AG09319 (cell line): ENCODE measurements at regions not wholly inside any gene's neighbourhood (a gene's known extent, or its start where the extent isn't known, plus 50 kb on each side); places are given as distances from the start of the nearest gene placed in this dataset.
"Not testable (repeated sequence)": the region's sequence is repeated elsewhere in the genome, so short reads cannot be mapped to it uniquely, and the experiment has no call there.

ENCODE experiments used
- DNase-seq: peaks from one replicate; pipeline ENCODE4 v3.0.0-alpha.2; 2010; ENCODE audit warnings: low read depth; ENCODE audit errors: extremely low read depth
- TF ChIP-seq, protein P1 (sequence below): IDR thresholded peaks from 2 replicates; pipeline ENCODE4 v1.5.1; 2011; ENCODE audit warnings: low read depth, mild to moderate bottlenecking, inconsistent platforms, low read length, moderate library complexity

DNA sequence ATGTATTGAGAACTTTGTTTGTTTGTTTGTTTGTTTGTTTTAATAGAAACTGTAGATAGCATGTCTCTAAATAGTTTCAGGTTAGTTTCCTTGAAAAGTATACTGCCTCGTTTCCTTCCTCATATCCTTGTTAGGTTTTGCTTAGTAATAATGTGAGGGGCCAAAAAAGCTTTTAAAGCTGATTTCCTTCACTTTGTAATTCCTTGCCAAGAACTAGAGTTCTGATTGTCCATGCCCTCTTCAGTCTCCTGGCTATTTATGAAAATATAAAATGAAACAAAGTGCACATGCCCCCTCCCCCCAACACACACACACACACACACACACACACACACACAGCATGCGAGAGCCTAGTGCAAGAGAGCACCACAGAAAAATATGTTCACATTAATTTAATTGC lies 115.8 kb downstream of the FZD1 start:
- DNase-seq = no peak
- TF ChIP-seq, protein P1, sequence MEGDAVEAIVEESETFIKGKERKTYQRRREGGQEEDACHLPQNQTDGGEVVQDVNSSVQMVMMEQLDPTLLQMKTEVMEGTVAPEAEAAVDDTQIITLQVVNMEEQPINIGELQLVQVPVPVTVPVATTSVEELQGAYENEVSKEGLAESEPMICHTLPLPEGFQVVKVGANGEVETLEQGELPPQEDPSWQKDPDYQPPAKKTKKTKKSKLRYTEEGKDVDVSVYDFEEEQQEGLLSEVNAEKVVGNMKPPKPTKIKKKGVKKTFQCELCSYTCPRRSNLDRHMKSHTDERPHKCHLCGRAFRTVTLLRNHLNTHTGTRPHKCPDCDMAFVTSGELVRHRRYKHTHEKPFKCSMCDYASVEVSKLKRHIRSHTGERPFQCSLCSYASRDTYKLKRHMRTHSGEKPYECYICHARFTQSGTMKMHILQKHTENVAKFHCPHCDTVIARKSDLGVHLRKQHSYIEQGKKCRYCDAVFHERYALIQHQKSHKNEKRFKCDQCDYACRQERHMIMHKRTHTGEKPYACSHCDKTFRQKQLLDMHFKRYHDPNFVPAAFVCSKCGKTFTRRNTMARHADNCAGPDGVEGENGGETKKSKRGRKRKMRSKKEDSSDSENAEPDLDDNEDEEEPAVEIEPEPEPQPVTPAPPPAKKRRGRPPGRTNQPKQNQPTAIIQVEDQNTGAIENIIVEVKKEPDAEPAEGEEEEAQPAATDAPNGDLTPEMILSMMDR = no peak

DNA sequence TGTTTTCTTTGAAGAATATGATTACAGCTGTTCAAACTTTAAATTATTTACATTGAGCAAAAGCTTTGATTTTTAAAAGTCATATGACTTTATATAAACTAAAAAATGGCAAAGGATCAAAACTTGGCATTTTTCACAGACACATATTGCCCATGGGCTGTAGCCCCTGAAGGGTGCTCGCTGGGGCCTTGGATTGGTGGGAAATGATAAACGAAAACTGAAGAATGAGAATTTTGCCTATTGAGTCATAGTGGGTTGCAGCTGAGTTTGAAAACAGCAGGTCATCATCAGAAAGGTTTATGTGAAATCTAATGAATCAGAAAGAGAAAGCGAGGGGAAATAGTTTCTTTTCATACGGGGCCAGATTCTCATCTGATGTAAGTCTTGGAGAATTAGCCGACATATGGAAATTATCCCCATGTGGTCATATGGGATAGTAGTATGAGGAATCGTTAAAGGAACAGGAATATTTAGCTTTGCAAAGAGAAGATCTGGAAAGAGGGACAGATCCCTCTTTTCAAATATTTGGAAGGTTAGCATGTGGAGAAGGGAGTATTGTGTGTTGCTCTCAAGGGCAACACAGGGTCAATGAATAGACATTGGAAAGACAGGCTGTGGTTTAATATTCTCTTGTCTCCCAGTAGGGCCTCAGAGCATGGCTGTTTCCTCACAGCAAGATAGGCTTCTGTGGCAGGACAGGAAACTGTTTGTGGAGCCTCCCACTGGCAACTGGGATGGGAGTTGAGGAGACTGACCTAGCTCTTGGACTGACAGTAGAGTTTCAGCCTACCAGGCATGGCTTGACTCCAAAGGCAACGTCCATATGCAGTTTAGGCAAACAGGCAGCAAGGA lies 119.0 kb downstream of the FZD1 start:
- TF ChIP-seq, protein P1 = no peak
- peak; percentile 16 for DNase-seq

DNA sequence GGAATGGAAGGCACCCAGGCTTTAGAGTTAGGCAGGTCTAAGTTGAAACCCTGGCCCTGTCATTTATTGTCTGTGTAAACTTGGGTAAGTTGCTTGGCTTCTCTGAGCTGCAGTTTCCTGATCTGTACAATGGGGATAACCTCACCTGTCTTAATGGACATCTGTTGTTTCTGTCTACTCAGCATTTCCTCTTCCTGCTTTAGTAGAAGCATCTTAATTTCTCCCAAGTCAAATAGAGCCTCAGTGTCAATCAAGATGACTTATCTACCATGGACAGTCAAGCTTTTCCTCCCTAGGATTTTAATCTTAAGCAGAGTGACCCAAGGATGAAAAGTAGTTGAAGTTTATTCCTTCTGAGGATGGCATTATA lies 119.7 kb downstream of the FZD1 start:
- TF ChIP-seq, protein P1 = no peak
- no peak for DNase-seq

DNA sequence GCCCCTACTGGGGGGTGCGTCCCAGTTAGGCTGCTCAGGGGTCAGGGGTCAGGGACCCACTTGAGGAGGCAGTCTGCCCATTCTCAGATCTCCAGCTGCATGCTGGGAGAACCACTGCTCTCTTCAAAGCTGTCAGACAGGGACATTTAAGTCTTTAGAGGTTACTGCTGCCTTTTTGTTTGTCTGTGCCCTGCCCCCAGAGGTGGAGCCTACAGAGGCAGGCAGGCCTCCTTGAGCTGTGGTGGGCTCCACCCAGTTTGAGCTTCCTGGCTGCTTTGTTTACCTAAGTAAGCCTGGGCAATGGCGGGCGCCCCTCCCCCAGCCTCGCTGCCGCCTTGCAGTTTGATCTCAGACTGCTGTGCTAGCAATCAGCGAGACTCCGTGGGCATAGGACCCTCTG lies 130.5 kb downstream of the FZD1 start:
- DNase-seq = not testable (repeated sequence)

DNA sequence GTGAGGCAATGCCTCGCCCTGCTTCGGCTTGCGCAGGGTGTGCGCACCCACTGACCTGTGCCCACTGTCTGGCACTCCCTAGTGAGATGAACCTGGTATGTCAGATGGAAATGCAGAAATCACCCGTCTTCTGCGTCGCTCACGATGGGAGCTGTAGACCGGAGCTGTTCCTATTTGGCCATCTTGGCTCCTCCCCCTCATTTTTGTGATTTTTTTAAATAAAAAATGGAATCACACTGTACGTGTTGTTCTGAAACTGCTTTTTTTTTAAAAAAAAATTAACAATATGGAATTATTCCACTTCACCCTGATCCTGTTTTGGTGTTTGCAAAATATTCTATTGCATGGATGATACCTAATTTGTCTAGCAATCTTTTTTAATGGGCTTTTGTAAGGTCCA lies 131.1 kb downstream of the FZD1 start:
- not testable (repeated sequence) for DNase-seq

DNA sequence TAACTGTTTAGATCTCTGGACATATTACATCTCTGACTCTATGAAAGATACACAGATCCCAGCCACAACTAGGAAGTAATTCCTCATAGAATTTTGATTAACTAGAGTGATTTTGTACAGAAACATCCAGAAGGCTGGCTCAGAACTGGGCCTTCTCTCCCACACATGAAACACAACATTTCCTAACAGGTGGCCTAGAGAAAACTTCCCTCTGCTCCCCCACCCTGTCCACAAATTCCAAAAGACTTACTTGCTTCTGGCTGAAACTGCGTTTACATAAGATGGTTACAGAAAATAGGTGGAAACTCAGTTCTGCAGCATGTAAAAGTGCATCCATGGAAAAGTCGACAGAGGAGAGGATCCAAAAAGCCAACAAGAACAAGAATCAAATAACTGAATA lies 132.9 kb downstream of the FZD1 start:
- TF ChIP-seq, protein P1 = no peak
- no peak for DNase-seq

DNA sequence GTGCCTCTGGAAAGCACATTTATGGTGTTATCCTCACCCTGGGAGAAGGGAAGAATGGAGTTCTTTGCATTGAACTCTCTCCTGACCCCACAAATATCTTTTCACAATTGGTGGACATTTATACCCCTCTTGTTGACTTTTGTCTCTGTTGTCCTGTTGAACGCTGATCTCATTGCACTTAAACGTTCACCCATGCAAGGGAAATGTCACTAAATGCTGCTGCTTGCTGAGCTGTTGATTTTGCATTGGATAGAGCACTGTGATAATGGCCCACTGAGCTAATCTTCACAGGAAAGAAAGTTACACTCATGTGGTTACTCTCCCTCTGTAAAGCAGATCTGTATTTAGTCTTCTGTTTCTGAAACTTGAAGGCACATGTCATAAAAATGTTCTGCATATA lies 133.4 kb downstream of the FZD1 start:
- TF ChIP-seq, protein P1 = no peak
- no peak for DNase-seq

DNA sequence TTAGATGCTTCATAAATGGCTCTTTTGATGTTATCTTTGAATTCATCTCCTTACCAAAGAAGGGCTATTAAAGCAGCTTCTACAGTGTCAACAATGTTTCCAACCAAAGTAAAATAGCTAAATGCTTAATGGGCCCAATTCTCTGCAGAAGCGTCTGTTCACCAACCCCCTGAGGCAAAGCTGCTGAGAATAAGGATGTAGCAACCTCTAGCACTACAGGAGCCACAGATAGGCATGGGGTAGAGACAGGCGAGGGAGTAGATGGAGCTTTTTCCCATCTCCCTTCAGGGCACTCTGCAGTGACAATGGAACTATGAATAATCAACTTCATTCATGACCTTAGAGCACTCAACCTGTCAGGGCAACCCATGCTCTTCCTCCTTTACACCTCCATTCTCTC lies 134.1 kb downstream of the FZD1 start:
- DNase-seq = no peak
- TF ChIP-seq, protein P1 = no peak
